ENCODE measurements at regions not wholly inside any gene's neighbourhood (a gene's known extent, or its start where the extent isn't known, plus 50 kb on each side); places are given as distances from the start of the nearest gene placed in this dataset.

DNA sequence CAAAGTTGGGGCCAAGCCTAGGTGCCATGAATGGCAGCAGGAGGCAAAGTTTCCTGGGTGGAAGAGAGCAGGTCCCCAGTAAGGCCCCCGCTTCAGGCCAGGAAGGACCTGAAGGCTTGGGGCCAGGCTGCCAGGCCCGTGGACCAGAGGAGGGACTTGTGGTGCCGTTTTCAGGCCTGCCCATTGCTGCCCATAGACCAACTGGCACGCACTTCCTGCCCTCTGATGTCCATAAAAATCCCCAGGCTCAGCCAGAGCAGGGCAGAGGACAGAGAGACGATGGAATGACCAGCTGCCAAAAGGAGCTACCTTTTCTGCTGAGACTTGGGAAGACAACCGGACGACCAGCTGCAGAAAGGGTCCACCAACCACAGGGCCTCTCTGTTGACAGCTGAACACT, 1205.5 kb downstream of the ARAP2 start:
- TF ChIP-seq CTCF (IDR thresholded peaks at IDR 0.05) = no peak
- no peak for TF ChIP-seq POLR2A (IDR thresholded peaks at IDR 0.05)
- TF ChIP-seq POLR2AphosphoS5 (IDR thresholded peaks at IDR 0.05) = no peak
- no peak for TF ChIP-seq EP300 (IDR thresholded peaks at IDR 0.05)

All from stomach (tissue), 4 donors.